H1 (cell line): ENCODE measurements at regions not wholly inside any gene's neighbourhood (a gene's known extent, or its start where the extent isn't known, plus 50 kb on each side); places are given as distances from the start of the nearest gene placed in this dataset.

ENCODE experiments used
- CTCF ChIA-PET: fragments of 300-600 bp; sonication (Branson Sonifier 250); formaldehyde crosslinking; loops from one replicate; lab custom pipeline; 2021; ENCODE audit not compliant: partially characterized antibody; lab: Charles Lee
- POLR2A ChIA-PET: fragments of 300-600 bp; sonication (Branson Sonifier 250); formaldehyde crosslinking; loops from one replicate; lab custom pipeline; 2021; ENCODE audit warnings: inconsistent platforms; ENCODE audit not compliant: partially characterized antibody; lab: Charles Lee
- DNase-seq, 2 experiments: peaks; one replicate each; pipeline versions ENCODE4 v3.0.0 to v3.0.0-alpha.2; 2010 to 2022; ENCODE audit warnings: low spot score in 2 of 2, low read depth in 1 of 2, mixed read lengths in 1 of 2
- FAIRE-seq: peaks from 2 replicates; lab custom pipeline; 2011; peaks lifted over from hg19 to GRCh38; lab: Jason Lieb, UNC
- H2AFZ ChIP-seq: 2 replicates; pipeline ENCODE4 v1.8.1; 2012; ENCODE audit warnings: low read length, inconsistent platforms
- H2AK5ac ChIP-seq: 2 replicates; pipeline ENCODE4 v1.6.1; 2013; ENCODE audit warnings: low read depth, low read length
- H2BK120ac ChIP-seq: replicated peaks from 2 replicates; pipeline ENCODE3; 2013; ENCODE audit warnings: low read depth, low read length, inconsistent platforms
- H2BK12ac ChIP-seq: 2 replicates; pipeline ENCODE4 v1.6.1; 2013; ENCODE audit warnings: low read depth, low read length
- H2BK15ac ChIP-seq: 2 replicates; pipeline ENCODE4 v1.6.1; 2013; ENCODE audit warnings: low read length
- H2BK20ac ChIP-seq: 2 replicates; pipeline ENCODE4 v1.6.1; 2013; ENCODE audit warnings: low read length
- H2BK5ac ChIP-seq: 2 replicates; pipeline ENCODE4 v1.6.1; 2013; ENCODE audit warnings: low read depth, low read length
- H3K14ac ChIP-seq: 2 replicates; pipeline ENCODE4 v1.6.1; 2013; ENCODE audit warnings: inconsistent platforms; ENCODE audit not compliant: insufficient read length
- H3K18ac ChIP-seq: 2 replicates; pipeline ENCODE4 v1.6.1; 2013; ENCODE audit warnings: low read length; ENCODE audit errors: extremely low read depth
- H3K23ac ChIP-seq: 2 replicates; pipeline ENCODE4 v1.6.1; 2013; ENCODE audit warnings: inconsistent platforms; ENCODE audit not compliant: insufficient read length
- H3K23me2 ChIP-seq: 2 replicates; pipeline ENCODE4 v1.6.1; 2013; ENCODE audit warnings: low read depth, low read length
- H3K27ac ChIP-seq: 2 replicates; pipeline ENCODE4 v1.6.1; 2011; ENCODE audit warnings: low read depth, low read length, inconsistent platforms
- H3K27me3 ChIP-seq, 4 experiments: replicated peaks in 1 of 4; 1 replicate in 1 of 4; 2 replicates in 3 of 4; pipeline versions ENCODE4 v1.6.1 to v1.8.1; 2011 to 2013; ENCODE audit warnings: low read length in 3 of 4, mild to moderate bottlenecking in 3 of 4, inconsistent platforms in 2 of 4, mixed read lengths in 2 of 4, moderate library complexity in 1 of 4; ENCODE audit not compliant: control insufficient read depth in 3 of 4, insufficient read depth in 3 of 4; ENCODE audit errors: extremely low read depth in 1 of 4
- H3K36me3 ChIP-seq, 4 experiments: 2 replicates each; pipeline versions ENCODE4 v1.6.1 to v1.8.1; 2011 to 2013; ENCODE audit warnings: mild to moderate bottlenecking in 4 of 4, low read length in 3 of 4, moderate library complexity in 2 of 4, control low read depth in 1 of 4, inconsistent platforms in 1 of 4; ENCODE audit not compliant: insufficient read depth in 4 of 4, control insufficient read depth in 2 of 4
- H3K4ac ChIP-seq: replicated peaks from 2 replicates; pipeline ENCODE3; 2013; ENCODE audit warnings: low read length, low read depth, mixed read lengths, inconsistent platforms; ENCODE audit not compliant: insufficient read length
- H3K4me1 ChIP-seq, 4 experiments: replicated peaks in 1 of 4; 1 replicate in 1 of 4; 2 replicates in 3 of 4; pipeline versions ENCODE4 v1.6.1 to v1.8.1; 2011 to 2013; ENCODE audit warnings: low read length in 3 of 4, inconsistent platforms in 2 of 4, mixed read lengths in 1 of 4; ENCODE audit not compliant: insufficient read depth in 4 of 4, control insufficient read depth in 3 of 4
- H3K4me2 ChIP-seq, 2 experiments: 2 replicates each; pipeline versions ENCODE4 v1.6.1 to v1.8.1; 2011 to 2013; ENCODE audit warnings: low read depth in 2 of 2, low read length in 2 of 2, control low read depth in 1 of 2, inconsistent platforms in 1 of 2, mild to moderate bottlenecking in 1 of 2; ENCODE audit not compliant: insufficient read depth in 1 of 2
- H3K4me3 ChIP-seq, 4 experiments: fragments of 200-600, 300-600 bp in 1 of 4; sonication (generic), shearing (Covaris generic), sonication (Bioruptor Twin) in 1 of 4; 2 replicates each; pipeline versions ENCODE4 v1.5.1 to v1.8.1; 2011 to 2016; ENCODE audit warnings: low read length in 4 of 4, low read depth in 3 of 4, control low read depth in 2 of 4, inconsistent platforms in 2 of 4, mild to moderate bottlenecking in 2 of 4, mixed read lengths in 1 of 4, moderate library complexity in 1 of 4; ENCODE audit not compliant: insufficient read depth in 2 of 4; ENCODE audit errors: extremely low read depth in 1 of 4
- H3K56ac ChIP-seq: replicated peaks from 2 replicates; pipeline ENCODE3; 2013; ENCODE audit warnings: low read depth, mild to moderate bottlenecking, mixed read lengths, low read length, inconsistent platforms; ENCODE audit not compliant: insufficient read length
- H3K79me1 ChIP-seq: 2 replicates; pipeline ENCODE4 v1.6.1; 2013; ENCODE audit warnings: low read depth, low read length, control low read depth
- H3K79me2 ChIP-seq, 2 experiments: 2 replicates each; pipeline versions ENCODE4 v1.6.1 to v1.8.1; 2012 to 2013; ENCODE audit warnings: low read length in 2 of 2, mild to moderate bottlenecking in 2 of 2, inconsistent platforms in 1 of 2; ENCODE audit not compliant: insufficient read depth in 2 of 2, control insufficient read depth in 1 of 2
- H3K9ac ChIP-seq, 4 experiments: replicated peaks in 1 of 4; 1 replicate in 1 of 4; 2 replicates in 3 of 4; pipeline versions ENCODE4 v1.6.1 to v1.8.1; 2011 to 2013; ENCODE audit warnings: low read depth in 3 of 4, low read length in 3 of 4, control low read depth in 2 of 4, mild to moderate bottlenecking in 2 of 4, moderate library complexity in 2 of 4, inconsistent platforms in 1 of 4; ENCODE audit errors: extremely low read depth in 1 of 4
- H3K9me3 ChIP-seq, 2 experiments: 2 replicates each; pipeline versions ENCODE4 v1.6.1 to v1.8.1; 2012 to 2013; ENCODE audit warnings: mild to moderate bottlenecking in 2 of 2, moderate library complexity in 2 of 2, control low read depth in 1 of 2, inconsistent platforms in 1 of 2, low read depth in 1 of 2, low read length in 1 of 2, mixed read lengths in 1 of 2; ENCODE audit not compliant: insufficient read depth in 2 of 2
- H4K20me1 ChIP-seq, 2 experiments: replicated peaks in 1 of 2; 2 replicates each; pipeline versions ENCODE3 to v1.8.1; 2011 to 2013; ENCODE audit warnings: inconsistent platforms in 2 of 2, low read length in 2 of 2, mild to moderate bottlenecking in 1 of 2; ENCODE audit not compliant: insufficient read depth in 2 of 2, control insufficient read depth in 1 of 2
- H4K5ac ChIP-seq: 2 replicates; pipeline ENCODE4 v1.6.1; 2013; ENCODE audit warnings: low read length, low read depth, mixed read lengths, inconsistent platforms; ENCODE audit not compliant: insufficient read length
- H4K8ac ChIP-seq: 2 replicates; pipeline ENCODE4 v1.8.0; 2013; ENCODE audit warnings: mild to moderate bottlenecking, moderate library complexity, low read length, inconsistent platforms; ENCODE audit not compliant: insufficient read depth; ENCODE audit errors: extremely low read depth
- H4K91ac ChIP-seq: replicated peaks from 2 replicates; pipeline ENCODE3; 2013; ENCODE audit warnings: low read length, mixed read lengths, inconsistent platforms; ENCODE audit not compliant: insufficient read length
- CEBPB ChIP-seq: IDR thresholded peaks from 2 replicates; pipeline ENCODE4 v1.6.1; 2012; ENCODE audit warnings: low read depth, low read length
- JUND ChIP-seq: IDR thresholded peaks from 2 replicates; pipeline ENCODE4 v1.6.1; 2011; ENCODE audit warnings: mild to moderate bottlenecking, improper control_type of control experiment, low read length
- KDM1A ChIP-seq: fragments of 200-600, 300-600 bp; sonication (generic); IDR thresholded peaks from 2 replicates; pipeline ENCODE4 v1.7.1; 2016; ENCODE audit warnings: mild to moderate bottlenecking, low read length, borderline replicate concordance
- KDM5A ChIP-seq: fragments of 200-600 bp; IDR thresholded peaks from 2 replicates; pipeline ENCODE4 v1.7.1; 2012; ENCODE audit warnings: mild to moderate bottlenecking, low read length, inconsistent platforms, mixed read lengths
- MAX ChIP-seq: IDR thresholded peaks from 2 replicates; pipeline ENCODE4 v1.6.1; 2012; ENCODE audit warnings: inconsistent platforms
- PHF8 ChIP-seq: fragments of 200-600 bp; sonication (generic); conservative IDR thresholded peaks from 2 replicates; pipeline ENCODE4 v1.7.1; 2012; ENCODE audit warnings: low read depth, mild to moderate bottlenecking, inconsistent platforms, low read length, moderate library complexity
- POLR2A ChIP-seq, 2 experiments: IDR thresholded peaks; 1 replicate in 1 of 2; 2 replicates in 1 of 2; pipeline ENCODE4 v1.6.1; 2011; ENCODE audit warnings: low read depth in 2 of 2, low read length in 2 of 2, mild to moderate bottlenecking in 2 of 2; ENCODE audit errors: control extremely low read depth in 1 of 2
- RAD21 ChIP-seq, 2 experiments: IDR thresholded peaks in 1 of 2; conservative IDR thresholded peaks in 1 of 2; 2 replicates each; pipeline ENCODE4 v1.6.1; 2011; ENCODE audit warnings: low read depth in 2 of 2, low read length in 2 of 2, improper control_type of control experiment in 1 of 2, inconsistent platforms in 1 of 2, mild to moderate bottlenecking in 1 of 2, moderate library complexity in 1 of 2
- SP2 ChIP-seq: IDR thresholded peaks from 2 replicates; pipeline ENCODE4 v1.6.1; 2012; ENCODE audit warnings: mild to moderate bottlenecking, low read length, inconsistent platforms
- SP4 ChIP-seq: IDR thresholded peaks from 2 replicates; pipeline ENCODE4 v1.6.1; 2012; ENCODE audit warnings: low read length, inconsistent platforms
- TEAD4 ChIP-seq: IDR thresholded peaks from 2 replicates; pipeline ENCODE4 v1.6.1; 2012; ENCODE audit warnings: low read depth, low read length, inconsistent platforms, mixed read lengths
- ZNF274 ChIP-seq: IDR thresholded peaks from 2 replicates; pipeline ENCODE4 v1.7.0; 2012; ENCODE audit warnings: low read length, borderline replicate concordance; ENCODE audit errors: extremely low read depth
- WGBS, 2 experiments: shearing (Covaris generic) in 1 of 2; methylation state at CpG; one replicate each; pipeline versions ENCODE4 v1.1.6 to v1.1.7; 2013 to 2015; ENCODE audit warnings: low lambda C conversion rate in 2 of 2, mixed read lengths in 2 of 2, inconsistent platforms in 1 of 2, low coverage in 1 of 2, missing lambda C conversion rate in 1 of 2; ENCODE audit not compliant: insufficient replicate concordance in 2 of 2, insufficient coverage in 1 of 2, insufficient read length in 1 of 2; ENCODE audit errors: extremely low coverage in 1 of 2, missing lambda C conversion rate in 1 of 2; 5-methylcytosine and 5-hydroxymethylcytosine counted together
- TF ChIP-seq, protein P1 (sequence below): IDR thresholded peaks from 2 replicates; pipeline ENCODE4 v1.6.1; 2011; ENCODE audit warnings: low read depth, mild to moderate bottlenecking, low read length; ENCODE audit not compliant: insufficient read depth
- TF ChIP-seq, protein P2 (sequence below): IDR thresholded peaks from 2 replicates; pipeline ENCODE4 v1.6.1; 2012; ENCODE audit warnings: inconsistent platforms

DNA sequence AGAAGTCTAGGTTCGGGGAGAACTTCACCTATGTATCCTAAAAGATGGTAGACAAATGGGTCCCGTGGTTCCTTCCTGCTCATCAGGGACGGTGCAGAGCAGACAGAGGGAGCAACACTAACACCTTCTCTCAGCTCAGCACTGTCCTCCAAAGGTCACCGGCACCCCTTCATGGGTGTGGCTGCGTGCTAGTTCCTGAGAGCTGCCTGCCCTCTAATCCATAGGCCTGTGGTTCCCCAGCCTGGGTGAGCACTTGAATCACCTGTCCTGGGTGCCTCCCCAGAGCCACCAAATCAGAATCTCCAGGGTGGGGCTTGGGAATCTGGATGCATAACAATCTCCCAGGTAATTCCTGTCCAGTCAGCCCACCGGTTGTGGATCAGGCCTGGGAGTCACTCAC, 113.9 kb upstream of the TMEM45B start:
- Histone ChIP-seq H2BK120ac (no peak overlapping the region), H3K18ac (no peak overlapping the region), H3K4me3 (no peak overlapping the region), H3K79me1 (no peaks in the 10 kb centered on the region), H2AK5ac (no peak overlapping the region), H3K9ac (no peak overlapping the region), H4K91ac (no peak overlapping the region), H3K36me3 (no peaks in the 10 kb centered on the region), H3K4me1 (no peaks in the 10 kb centered on the region), H2BK5ac (no peak overlapping the region), H3K23ac (no peak overlapping the region), H3K9me3 (no peaks in the 10 kb centered on the region), H3K56ac (no peak overlapping the region), H3K4ac (no peak overlapping the region), H2BK15ac (no peak overlapping the region), H3K4me2 (no peak overlapping the region), H4K20me1 (no peaks in the 10 kb centered on the region), H4K8ac (no peak overlapping the region), H2AFZ (no peak overlapping the region), H2BK12ac (no peak overlapping the region), H2BK20ac (no peak overlapping the region), H4K5ac (no peak overlapping the region), H3K23me2 (no peaks in the 10 kb centered on the region), H3K14ac (no peak overlapping the region), H3K27me3 (no peaks in the 10 kb centered on the region), H3K79me2 (no peaks in the 10 kb centered on the region), H3K27ac (no peak overlapping the region)
- CTCF ChIA-PET: interaction anchor here (1.2 to 9.0 kb wide), 3 partner anchors 18 to 338 kb away, joined by 3 to 91 read pairs (median 5); no protein-coding TSS in a partner anchor
- no peak for FAIRE-seq
- 95% methylated on average over 6 of the region's 6 CpGs; no CpG with 5 or more reads in 1 of the 2 experiments for WGBS, 2 experiments
- DNase-seq: no peak
- POLR2A ChIA-PET: interaction anchor here (0.6 kb wide), 1 partner anchor 342 kb away, joined by 3 read pairs; no protein-coding TSS in a partner anchor
- TF ChIP-seq SP4 (no peak), CEBPB (no peak), RAD21 (IDR thresholded peaks at IDR 0.05 in 1 of 2, conservative IDR thresholded peaks at IDR 0.05 in 1 of 2; ENCODE audit: low read depth in 2 of 2, low read length in 2 of 2) (no peak), SP2 (no peak), POLR2A (IDR thresholded peaks at IDR 0.05; ENCODE audit: control extremely low read depth in 1 of 2, low read depth in 2 of 2, low read length in 2 of 2) (no peak), KDM5A (no peak), KDM1A (no peak), TEAD4 (no peak), PHF8 (no peak), JUND (no peak), MAX (no peak), ZNF274 (no peak)
- TF ChIP-seq, protein P1, sequence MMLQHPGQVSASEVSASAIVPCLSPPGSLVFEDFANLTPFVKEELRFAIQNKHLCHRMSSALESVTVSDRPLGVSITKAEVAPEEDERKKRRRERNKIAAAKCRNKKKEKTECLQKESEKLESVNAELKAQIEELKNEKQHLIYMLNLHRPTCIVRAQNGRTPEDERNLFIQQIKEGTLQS: no peak
- TF ChIP-seq, protein P2, sequence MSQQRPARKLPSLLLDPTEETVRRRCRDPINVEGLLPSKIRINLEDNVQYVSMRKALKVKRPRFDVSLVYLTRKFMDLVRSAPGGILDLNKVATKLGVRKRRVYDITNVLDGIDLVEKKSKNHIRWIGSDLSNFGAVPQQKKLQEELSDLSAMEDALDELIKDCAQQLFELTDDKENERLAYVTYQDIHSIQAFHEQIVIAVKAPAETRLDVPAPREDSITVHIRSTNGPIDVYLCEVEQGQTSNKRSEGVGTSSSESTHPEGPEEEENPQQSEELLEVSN: no peak
